CD14-positive monocyte (primary cell): ENCODE measurements at regions not wholly inside any gene's neighbourhood (a gene's known extent, or its start where the extent isn't known, plus 50 kb on each side); places are given as distances from the start of the nearest gene placed in this dataset.

Source experiments
- DNase-seq, 3 donors: peaks; one replicate each; pipeline ENCODE4 v3.0.0-alpha.2; 2011 to 2022
- H2AFZ ChIP-seq: 2 replicates; pipeline ENCODE4 v1.6.0; 2012; ENCODE audit warnings: mild to moderate bottlenecking, low read depth, low read length, inconsistent platforms; ENCODE audit not compliant: insufficient read depth, poor library complexity, severe bottlenecking
- H3K27ac ChIP-seq, 2 donors: 1 replicate in 1 of 2; 2 replicates in 1 of 2; pipeline ENCODE4 v1.5.1; 2012 to 2013; ENCODE audit warnings: low read length in 2 of 2, control low read depth in 1 of 2, inconsistent platforms in 1 of 2, low read depth in 1 of 2, mild to moderate bottlenecking in 1 of 2
- H3K27me3 ChIP-seq, 2 donors: one replicate each; pipeline versions ENCODE4 v1.6.0 to v1.6.1; 2011 to 2013; ENCODE audit warnings: low read length in 2 of 2; ENCODE audit not compliant: control insufficient read depth in 2 of 2, insufficient read depth in 2 of 2
- H3K36me3 ChIP-seq, 2 donors: replicated peaks in 1 of 2; 1 replicate in 1 of 2; 2 replicates in 1 of 2; pipeline versions ENCODE4 v1.5.1 to v1.6.1; 2012 to 2013; ENCODE audit warnings: low read length in 2 of 2, control low read depth in 1 of 2, inconsistent platforms in 1 of 2, mild to moderate bottlenecking in 1 of 2; ENCODE audit not compliant: insufficient read depth in 2 of 2, control insufficient read depth in 1 of 2
- H3K4me1 ChIP-seq, 2 donors: 1 replicate in 1 of 2; 2 replicates in 1 of 2; pipeline versions ENCODE4 v1.5.1 to v1.6.1; 2012 to 2013; ENCODE audit warnings: low read length in 2 of 2, control low read depth in 1 of 2, inconsistent platforms in 1 of 2, mild to moderate bottlenecking in 1 of 2, moderate library complexity in 1 of 2; ENCODE audit not compliant: insufficient read depth in 2 of 2, control insufficient read depth in 1 of 2
- H3K4me2 ChIP-seq: replicated peaks from 2 replicates; pipeline ENCODE3; 2012; ENCODE audit warnings: low read length, moderate library complexity, mild to moderate bottlenecking; ENCODE audit not compliant: poor library complexity, severe bottlenecking; ENCODE audit errors: extremely low read depth
- H3K4me3 ChIP-seq, 3 experiments: fragments of 200-600 bp in 1 of 3; sonication (generic) in 1 of 3; replicated peaks in 1 of 3; 1 replicate in 2 of 3; 2 replicates in 1 of 3; pipeline ENCODE4 v1.5.1; 2011 to 2013; ENCODE audit warnings: low read length in 3 of 3, mild to moderate bottlenecking in 3 of 3, control low read depth in 2 of 3, low read depth in 2 of 3, inconsistent platforms in 1 of 3, moderate library complexity in 1 of 3
- H3K79me2 ChIP-seq: 2 replicates; pipeline ENCODE4 v1.6.0; 2012; ENCODE audit warnings: mild to moderate bottlenecking, control low read depth, inconsistent platforms, low read length, moderate library complexity; ENCODE audit not compliant: insufficient read depth
- H3K9ac ChIP-seq: 2 replicates; pipeline ENCODE4 v1.6.0; 2017; ENCODE audit warnings: low read length, mild to moderate bottlenecking; ENCODE audit not compliant: insufficient read depth, poor library complexity, severe bottlenecking
- H3K9me3 ChIP-seq, 2 donors: replicated peaks in 1 of 2; 1 replicate in 1 of 2; 2 replicates in 1 of 2; pipeline versions ENCODE4 v1.5.1 to v1.6.1; 2012 to 2013; ENCODE audit warnings: low read length in 2 of 2, control low read depth in 1 of 2; ENCODE audit not compliant: control insufficient read depth in 1 of 2, insufficient read depth in 1 of 2
- H4K20me1 ChIP-seq: 2 replicates; pipeline ENCODE4 v1.6.0; 2012; ENCODE audit warnings: mild to moderate bottlenecking, low read length, control low read depth, moderate library complexity; ENCODE audit not compliant: insufficient read depth
- H3K27ac Mint-ChIP-seq, 7 donors: one replicate each; pipeline ENCODE4 v1.8.0; 2020; ENCODE audit warnings: mild to moderate bottlenecking in 7 of 7, mixed read lengths in 7 of 7, moderate library complexity in 6 of 7, inconsistent platforms in 2 of 7
- H3K27me3 Mint-ChIP-seq, 3 donors: one replicate each; pipeline ENCODE4 v1.8.0; 2021 to 2022; ENCODE audit warnings: low read depth in 3 of 3, mild to moderate bottlenecking in 3 of 3, mixed read lengths in 3 of 3, moderate library complexity in 3 of 3, inconsistent platforms in 1 of 3
- H3K36me3 Mint-ChIP-seq, 2 donors: one replicate each; pipeline ENCODE4 v1.8.0; 2020; ENCODE audit warnings: mixed read lengths in 2 of 2, inconsistent platforms in 1 of 2, mild to moderate bottlenecking in 1 of 2
- H3K4me1 Mint-ChIP-seq: one replicate; pipeline ENCODE4 v1.8.0; 2020; ENCODE audit warnings: mild to moderate bottlenecking, mixed read lengths
- H3K4me3 Mint-ChIP-seq, 2 donors: one replicate each; pipeline ENCODE4 v1.8.0; 2020; ENCODE audit warnings: mild to moderate bottlenecking in 2 of 2, mixed read lengths in 2 of 2, moderate library complexity in 1 of 2
- H3K9me3 Mint-ChIP-seq, 7 donors: one replicate each; pipeline ENCODE4 v1.8.0; 2020 to 2022; ENCODE audit warnings: mixed read lengths in 7 of 7, mild to moderate bottlenecking in 6 of 7, moderate library complexity in 6 of 7, inconsistent platforms in 2 of 7
- CTCF ChIP-seq: fragments of 200-600 bp; IDR thresholded peaks from one replicate; pipeline ENCODE4 v1.8.0; 2022; ENCODE audit warnings: antibody characterized with exemption, mild to moderate bottlenecking
- WGBS: methylation state at CpG from one replicate; pipeline ENCODE4 v1.1.5; 2013; ENCODE audit warnings: missing lambda C conversion rate; ENCODE audit not compliant: insufficient coverage; 5-methylcytosine and 5-hydroxymethylcytosine counted together
- intact Hi-C, 2 donors: fragments of 100-400 bp; cut with micrococcal nuclease; formaldehyde crosslinking; loops; one replicate each; pipeline versions ENCODE4 v1.15.0 to v1.15.1; 2023

GRCh38 chr6:25027221-25027916 lies 91.6 kb upstream of the RIPOR2 start:
- Histone ChIP-seq H3K4me1 (peaks cover 18 to 32% of the 10 kb centered on the region in 2 donors), H3K79me2 (peaks cover 5% of the 10 kb centered on the region), H3K27me3 (no peaks in the 10 kb centered on the region), H3K9ac (peak overlapping the region; percentile 32), H2AFZ (peak overlapping the region; percentile 71), H4K20me1 (no peaks in the 10 kb centered on the region), H3K4me3 (peak overlapping the region in 1 of 3 experiments; percentile 61), H3K4me2 (peak overlapping the region; percentile 63), H3K9me3 (no peaks in the 10 kb centered on the region), H3K27ac (peak overlapping the region in 1 of 2 donors; percentile 26), H3K36me3 (no peaks in the 10 kb centered on the region)
- Mint-ChIP-seq H3K4me1 (peaks cover 28% of the 10 kb centered on the region), H3K36me3 (peaks cover 8 to 12% of the 10 kb centered on the region in 2 donors), H3K27ac (peak overlapping the region in 2 of 7 donors; percentile 26 to 45), H3K9me3 (peaks cover 0 to 2% (median 0%) of the 10 kb centered on the region in 7 donors), H3K27me3 (no peaks in the 10 kb centered on the region), H3K4me3 (peak overlapping the region; percentile 43 to 71)
- DNase-seq: no peak
- WGBS: 65% methylated on average over 23 of the region's 31 CpGs
- TF ChIP-seq CTCF: peak; percentile 51
- intact Hi-C loops: loop anchor here (5.0 to 10.0 kb wide), 2 partner anchors 40 to 47 kb away; no protein-coding TSS in a partner anchor

- H3K4me3 ChIP-seq: no peak overlapping the region
- peaks cover 15% of the 10 kb centered on the region for H3K79me2 ChIP-seq
- TF ChIP-seq CTCF: no peak
- H2AFZ ChIP-seq: no peak overlapping the region
- no peak overlapping the region for H3K9ac ChIP-seq
- Mint-ChIP-seq H3K4me1 (peaks cover 27% of the 10 kb centered on the region), H3K9me3 (peaks cover 0 to 2% (median 0%) of the 10 kb centered on the region in 7 donors), H3K36me3 (peaks cover 8 to 12% of the 10 kb centered on the region in 2 donors), H3K27ac (no peak overlapping the region), H3K4me3 (no peak overlapping the region), H3K27me3 (no peaks in the 10 kb centered on the region)
- no CpG with 5 or more reads among the region's 1 CpG for WGBS
- peaks cover 18 to 32% of the 10 kb centered on the region in 2 donors for H3K4me1 ChIP-seq
- H3K27me3 ChIP-seq: no peaks in the 10 kb centered on the region
- intact Hi-C loops: loop anchor here (5.0 to 10.0 kb wide), 2 partner anchors 39 to 46 kb away; no protein-coding TSS in a partner anchor
- H3K27ac ChIP-seq: no peak overlapping the region
- H3K4me2 ChIP-seq: no peak overlapping the region
- no peaks in the 10 kb centered on the region for H4K20me1 ChIP-seq
- DNase-seq: no peak
- H3K9me3 ChIP-seq: no peaks in the 10 kb centered on the region
- no peaks in the 10 kb centered on the region for H3K36me3 ChIP-seq
These were observed 92.6 kb upstream of the RIPOR2 start for GRCh38 chr6:25028328-25028727.
